CD4-positive, alpha-beta memory T cell (primary cell): ENCODE measurements at regions not wholly inside any gene's neighbourhood (a gene's known extent, or its start where the extent isn't known, plus 50 kb on each side); places are given as distances from the start of the nearest gene placed in this dataset.

Experiments
- CTCF ChIA-PET: fragments of 350-600 bp; sonication (Branson Sonifier 250); formaldehyde crosslinking; loops from one replicate; lab custom pipeline; 2021; ENCODE audit warnings: inconsistent platforms; ENCODE audit not compliant: partially characterized antibody; lab: Charles Lee
- POLR2A ChIA-PET: fragments of 350-600 bp; sonication (Branson Sonifier 250); formaldehyde crosslinking; loops from one replicate; lab custom pipeline; 2021; ENCODE audit not compliant: partially characterized antibody; lab: Charles Lee
- DNase-seq, 5 donors: peaks; one replicate each; pipeline versions ENCODE4 v3.0.0 to v3.0.0-alpha.2; 2020 to 2022; ENCODE audit warnings: mixed read lengths in 1 of 5
- H3K27ac ChIP-seq: one replicate; pipeline ENCODE4 v1.7.0; 2013; ENCODE audit warnings: low read depth, low read length
- H3K27me3 ChIP-seq: 2 replicates; pipeline ENCODE4 v1.7.0; 2013; ENCODE audit warnings: mild to moderate bottlenecking, low read length, moderate library complexity; ENCODE audit not compliant: insufficient read depth
- H3K36me3 ChIP-seq: 2 replicates; pipeline ENCODE4 v1.7.0; 2013; ENCODE audit warnings: mild to moderate bottlenecking, low read length, moderate library complexity; ENCODE audit not compliant: insufficient read depth
- H3K4me1 ChIP-seq: 2 replicates; pipeline ENCODE4 v1.7.0; 2013; ENCODE audit warnings: mild to moderate bottlenecking, low read length, moderate library complexity; ENCODE audit not compliant: insufficient read depth
- H3K4me3 ChIP-seq, 2 donors: one replicate each; pipeline ENCODE4 v1.7.0; 2013; ENCODE audit warnings: low read length in 2 of 2, mild to moderate bottlenecking in 1 of 2
- H3K9me3 ChIP-seq, 2 donors: one replicate each; pipeline ENCODE4 v1.7.0; 2013; ENCODE audit warnings: low read length in 2 of 2, control low read depth in 1 of 2; ENCODE audit not compliant: control insufficient read depth in 1 of 2
- H3K27ac Mint-ChIP-seq, 7 donors: one replicate each; pipeline ENCODE4 v1.8.0; 2020 to 2021; ENCODE audit warnings: mixed read lengths in 7 of 7, mild to moderate bottlenecking in 6 of 7, inconsistent platforms in 3 of 7, moderate library complexity in 3 of 7
- H3K27me3 Mint-ChIP-seq, 2 donors: one replicate each; pipeline ENCODE4 v1.8.0; 2020 to 2021; ENCODE audit warnings: mixed read lengths in 2 of 2
- H3K36me3 Mint-ChIP-seq, 2 donors: one replicate each; pipeline ENCODE4 v1.8.0; 2020 to 2021; ENCODE audit warnings: mixed read lengths in 2 of 2, inconsistent platforms in 1 of 2, mild to moderate bottlenecking in 1 of 2
- H3K4me1 Mint-ChIP-seq, 4 donors: one replicate each; pipeline ENCODE4 v1.8.0; 2020 to 2021; ENCODE audit warnings: mixed read lengths in 4 of 4, mild to moderate bottlenecking in 1 of 4
- H3K4me3 Mint-ChIP-seq, 8 donors: one replicate each; pipeline ENCODE4 v1.8.0; 2020 to 2021; ENCODE audit warnings: mixed read lengths in 8 of 8, mild to moderate bottlenecking in 7 of 8, moderate library complexity in 6 of 8, inconsistent platforms in 3 of 8
- H3K9me3 Mint-ChIP-seq, 8 donors: one replicate each; pipeline ENCODE4 v1.8.0; 2020 to 2021; ENCODE audit warnings: mixed read lengths in 8 of 8, mild to moderate bottlenecking in 5 of 8, inconsistent platforms in 3 of 8, moderate library complexity in 1 of 8
- intact Hi-C: fragments of 100-400 bp; cut with micrococcal nuclease; formaldehyde crosslinking; loops from one replicate; pipeline ENCODE4 v1.15.1; 2023

DNA sequence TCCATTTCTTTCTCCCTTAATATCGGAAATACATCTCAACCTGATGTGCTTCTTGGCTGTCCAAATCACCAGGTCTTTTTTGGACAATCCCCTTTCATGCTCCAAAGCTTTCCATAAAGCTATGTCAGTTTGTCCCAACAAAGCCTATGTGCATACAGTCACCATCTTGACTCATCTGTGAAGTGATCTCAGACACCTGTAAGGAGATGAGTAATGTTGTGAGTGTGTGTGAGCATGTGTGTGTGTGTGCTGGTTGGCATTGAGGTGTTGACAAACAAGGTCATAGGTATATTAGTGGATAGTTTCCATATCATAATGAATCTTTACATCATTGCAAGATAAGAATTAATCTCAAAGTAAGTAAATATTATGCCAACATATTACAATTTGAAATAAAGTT, 1243.3 kb upstream of the SEL1L start:
- ChIA-PET POLR2A (no interaction called here), CTCF (no interaction called here)
- peaks cover 0 to 4% of the 10 kb centered on the region in 2 donors for H3K9me3 ChIP-seq
- Mint-ChIP-seq H3K4me1 (no peaks in the 10 kb centered on the region), H3K27me3 (no peaks in the 10 kb centered on the region), H3K27ac (no peak overlapping the region), H3K4me3 (no peak overlapping the region), H3K36me3 (no peaks in the 10 kb centered on the region), H3K9me3 (peaks cover 0 to 27% (median 11%) of the 10 kb centered on the region in 8 donors)
- intact Hi-C loops, result no loop called here
- H3K36me3 ChIP-seq, result no peaks in the 10 kb centered on the region
- H3K4me3 ChIP-seq, result no peak overlapping the region
- H3K27me3 ChIP-seq, result no peaks in the 10 kb centered on the region
- H3K27ac ChIP-seq, result no peak overlapping the region
- H3K4me1 ChIP-seq, result no peaks in the 10 kb centered on the region
- no peak for DNase-seq

DNA sequence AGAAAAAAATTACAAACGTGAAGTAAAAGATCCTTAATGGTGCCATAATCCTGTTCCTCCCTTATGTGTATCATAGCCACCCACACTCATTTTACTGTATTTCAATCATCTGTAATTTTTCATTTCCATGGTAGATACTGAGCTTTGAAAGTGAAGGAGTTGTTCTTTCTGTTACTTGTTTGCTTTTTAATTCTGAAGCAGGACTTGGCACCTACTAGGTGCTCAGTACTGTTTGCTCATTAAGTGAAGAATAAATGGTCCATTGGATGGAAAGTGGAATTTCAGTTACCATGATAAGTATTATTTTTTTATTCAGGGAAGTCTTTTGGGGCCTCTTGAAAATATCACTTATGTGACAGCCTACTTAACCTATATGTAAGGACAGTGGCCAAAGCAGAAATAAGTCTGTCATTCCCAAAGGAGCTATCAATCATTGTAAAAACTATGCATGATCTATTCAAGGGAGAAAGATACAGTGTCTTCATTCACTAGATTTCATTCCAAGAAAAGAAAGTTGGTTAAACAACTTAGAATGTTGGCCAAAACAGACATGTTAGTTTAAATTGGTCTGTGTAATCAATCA, 1244.4 kb upstream of the SEL1L start:
- H3K4me3 Mint-ChIP-seq, result no peak overlapping the region
- POLR2A ChIA-PET, result no interaction called here

DNA sequence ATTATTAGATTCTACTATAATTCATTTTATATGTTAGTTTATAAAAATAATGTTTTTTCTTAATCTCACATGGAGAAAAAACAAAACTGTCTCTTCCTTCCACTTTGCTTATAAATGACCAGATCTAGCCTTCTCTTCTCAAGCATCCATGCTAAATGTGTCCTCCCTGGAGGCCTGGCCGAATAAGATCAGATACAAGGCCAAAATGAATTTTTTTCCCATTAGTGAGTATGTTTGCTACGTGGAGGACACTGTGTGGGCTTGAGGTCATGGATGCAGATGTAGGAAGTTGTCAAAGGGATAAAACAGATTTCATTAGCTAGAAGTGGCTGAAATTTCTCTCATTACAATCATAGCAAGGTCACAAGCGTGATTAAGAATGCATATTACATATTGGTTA, 1244.9 kb upstream of the SEL1L start:
- Mint-ChIP-seq H3K9me3 (peaks cover 0 to 35% (median 9%) of the 10 kb centered on the region in 8 donors), H3K4me1 (no peaks in the 10 kb centered on the region), H3K27me3 (no peaks in the 10 kb centered on the region), H3K27ac (no peak overlapping the region), H3K36me3 (no peaks in the 10 kb centered on the region), H3K4me3 (no peak overlapping the region)
- H3K4me3 ChIP-seq, result no peak overlapping the region
- POLR2A ChIA-PET, result no interaction called here
- CTCF ChIA-PET, result no interaction called here
- no peak overlapping the region for H3K27ac ChIP-seq
- no peaks in the 10 kb centered on the region for H3K4me1 ChIP-seq
- H3K36me3 ChIP-seq, result no peaks in the 10 kb centered on the region
- H3K27me3 ChIP-seq, result no peaks in the 10 kb centered on the region
- peaks cover 0 to under 1% of the 10 kb centered on the region in 2 donors for H3K9me3 ChIP-seq
- intact Hi-C loops, result no loop called here
- no peak for DNase-seq

More for the DNA sequence above, 1244.4 kb upstream of the SEL1L start:
- Histone ChIP-seq H3K27me3 (no peaks in the 10 kb centered on the region), H3K4me1 (no peaks in the 10 kb centered on the region), H3K36me3 (no peaks in the 10 kb centered on the region), H3K9me3 (peaks cover 0 to 4% of the 10 kb centered on the region in 2 donors), H3K4me3 (no peak overlapping the region), H3K27ac (no peak overlapping the region)
- CTCF ChIA-PET, result no interaction called here
- peaks cover 0 to 32% (median 9%) of the 10 kb centered on the region in 8 donors for H3K9me3 Mint-ChIP-seq
- no peaks in the 10 kb centered on the region for H3K36me3 Mint-ChIP-seq
- H3K27me3 Mint-ChIP-seq, result no peaks in the 10 kb centered on the region
- no peak overlapping the region for H3K27ac Mint-ChIP-seq
- DNase-seq, result no peak
- intact Hi-C loops, result no loop called here
- H3K4me1 Mint-ChIP-seq, result no peaks in the 10 kb centered on the region

DNA sequence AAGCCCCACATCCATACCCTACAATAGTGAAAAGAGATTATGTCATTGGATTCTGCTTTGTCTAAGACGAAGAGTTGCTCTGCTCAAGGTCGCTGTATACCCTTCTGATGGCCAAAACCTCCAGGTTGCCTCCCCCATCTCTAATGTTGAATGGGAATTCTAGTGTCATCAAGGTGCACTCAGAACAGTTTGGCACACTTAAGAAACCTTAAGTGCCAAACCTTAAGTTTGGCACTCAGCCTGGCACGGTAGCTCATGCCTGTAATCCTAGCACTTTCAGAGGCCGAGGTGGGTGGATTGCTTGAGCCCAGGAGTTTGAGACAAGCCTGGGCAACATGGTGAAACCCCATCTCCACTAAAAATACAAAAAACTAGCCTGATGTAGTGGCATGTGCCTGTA, 1245.6 kb upstream of the SEL1L start:
- intact Hi-C loops, result no loop called here
- Mint-ChIP-seq H3K9me3 (peaks cover 0 to 35% (median 9%) of the 10 kb centered on the region in 8 donors), H3K27ac (no peak overlapping the region), H3K27me3 (no peaks in the 10 kb centered on the region), H3K4me3 (no peak overlapping the region), H3K36me3 (no peaks in the 10 kb centered on the region), H3K4me1 (no peaks in the 10 kb centered on the region)
- no peaks in the 10 kb centered on the region for H3K9me3 ChIP-seq
- H3K27ac ChIP-seq, result no peak overlapping the region
- POLR2A ChIA-PET, result no interaction called here
- no peaks in the 10 kb centered on the region for H3K4me1 ChIP-seq
- DNase-seq, result no peak
- CTCF ChIA-PET, result no interaction called here
- no peak overlapping the region for H3K4me3 ChIP-seq
- H3K36me3 ChIP-seq, result no peaks in the 10 kb centered on the region
- H3K27me3 ChIP-seq, result no peaks in the 10 kb centered on the region

DNA sequence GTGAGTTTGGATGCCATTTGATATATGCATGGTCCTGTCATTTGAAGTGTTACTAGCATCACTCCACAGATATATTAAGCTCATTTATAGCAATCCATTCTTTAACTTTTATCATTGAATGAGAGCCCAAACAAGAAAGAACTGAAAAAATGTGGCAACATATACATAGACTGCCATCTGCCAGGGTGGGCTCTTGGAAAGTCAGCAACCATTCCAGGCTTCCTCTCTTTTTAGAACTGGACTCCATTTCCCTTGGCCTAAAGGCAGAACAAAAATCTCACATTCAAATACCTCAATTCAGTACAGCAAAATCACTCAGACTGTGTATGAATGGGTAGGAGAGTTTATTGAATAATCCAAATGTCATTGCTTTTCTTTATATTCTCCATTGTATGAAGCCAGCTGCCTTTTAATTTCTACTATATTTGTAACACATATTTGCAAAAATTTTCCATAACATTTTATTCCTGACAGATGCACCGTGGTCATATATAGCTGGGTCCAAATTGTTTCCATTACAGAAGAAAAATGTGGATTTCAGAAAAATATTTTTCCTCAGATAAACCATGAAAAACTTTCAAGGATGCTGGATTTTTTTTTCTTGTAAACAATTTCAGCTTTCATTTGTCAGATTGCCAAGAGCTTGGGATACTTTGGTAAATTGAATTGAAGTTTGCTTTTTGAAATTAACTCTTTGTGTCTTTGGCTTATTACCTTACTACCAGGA, 1252.3 kb upstream of the SEL1L start:
- Histone ChIP-seq H3K27ac (no peak overlapping the region), H3K36me3 (no peaks in the 10 kb centered on the region), H3K9me3 (no peaks in the 10 kb centered on the region), H3K27me3 (no peaks in the 10 kb centered on the region), H3K4me1 (no peaks in the 10 kb centered on the region), H3K4me3 (no peak overlapping the region)
- ChIA-PET CTCF (no interaction called here), POLR2A (no interaction called here)
- Mint-ChIP-seq H3K27me3 (no peaks in the 10 kb centered on the region), H3K9me3 (peaks cover 0 to 26% (median 9%) of the 10 kb centered on the region in 8 donors), H3K27ac (no peak overlapping the region), H3K36me3 (no peaks in the 10 kb centered on the region), H3K4me3 (no peak overlapping the region), H3K4me1 (no peaks in the 10 kb centered on the region)
- intact Hi-C loops, result no loop called here
- no peak for DNase-seq

DNA sequence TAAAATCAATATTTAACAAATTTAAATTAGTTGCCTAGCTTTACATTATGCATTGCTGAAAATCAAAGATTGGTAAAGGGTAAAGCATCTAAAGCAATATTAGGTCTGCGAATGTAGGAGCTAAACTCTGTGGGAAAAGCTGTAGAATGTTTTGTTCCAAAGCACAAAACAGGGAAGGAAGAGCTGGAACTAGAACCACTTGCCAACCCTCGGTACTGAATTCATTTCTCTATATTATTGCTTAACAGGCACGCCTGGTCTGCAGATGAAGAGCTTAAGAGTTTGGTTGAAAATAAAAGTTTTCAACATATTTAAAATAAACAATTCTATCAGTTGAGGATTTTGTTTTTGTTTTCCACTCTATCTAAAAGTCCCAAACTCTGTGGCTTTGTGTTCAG, 1252.8 kb upstream of the SEL1L start:
- H3K9me3 Mint-ChIP-seq, result peaks cover 0 to 20% (median 8%) of the 10 kb centered on the region in 8 donors
- Histone ChIP-seq H3K9me3 (no peaks in the 10 kb centered on the region), H3K36me3 (no peaks in the 10 kb centered on the region), H3K4me3 (no peak overlapping the region), H3K4me1 (no peaks in the 10 kb centered on the region), H3K27ac (no peak overlapping the region), H3K27me3 (no peaks in the 10 kb centered on the region)
- ChIA-PET CTCF (no interaction called here), POLR2A (no interaction called here)
- intact Hi-C loops, result no loop called here
- H3K36me3 Mint-ChIP-seq, result no peaks in the 10 kb centered on the region
- no peak overlapping the region for H3K4me3 Mint-ChIP-seq
- no peaks in the 10 kb centered on the region for H3K4me1 Mint-ChIP-seq
- H3K27ac Mint-ChIP-seq, result no peak overlapping the region
- DNase-seq, result no peak
- no peaks in the 10 kb centered on the region for H3K27me3 Mint-ChIP-seq

DNA sequence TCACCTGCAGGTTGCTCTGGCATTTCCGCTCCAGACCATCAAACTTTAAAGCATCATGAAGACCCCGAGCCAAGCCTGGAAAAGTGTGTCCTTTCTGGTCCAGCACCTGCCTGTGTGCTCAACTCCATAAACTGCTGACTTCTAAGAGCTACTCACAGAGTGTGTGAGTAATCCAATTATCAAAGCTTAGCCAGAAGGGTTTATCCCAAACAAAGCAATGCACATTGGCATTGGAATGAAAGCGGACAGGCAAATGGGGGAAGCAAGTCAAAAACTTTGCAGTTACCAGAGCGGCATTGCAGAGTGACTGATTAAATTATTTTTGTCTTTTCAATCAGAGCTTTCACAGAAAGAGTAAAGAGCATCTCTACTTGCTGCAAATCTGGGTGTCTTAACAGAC, 1262.4 kb upstream of the SEL1L start:
- Mint-ChIP-seq H3K4me1 (no peaks in the 10 kb centered on the region), H3K27me3 (no peaks in the 10 kb centered on the region), H3K36me3 (no peaks in the 10 kb centered on the region), H3K9me3 (peaks cover 0 to 13% (median 7%) of the 10 kb centered on the region in 8 donors), H3K27ac (no peak overlapping the region), H3K4me3 (no peak overlapping the region)
- POLR2A ChIA-PET, result no interaction called here
- no peak for DNase-seq
- peaks cover 0 to under 1% of the 10 kb centered on the region in 2 donors for H3K9me3 ChIP-seq
- CTCF ChIA-PET, result no interaction called here
- intact Hi-C loops, result no loop called here
- no peaks in the 10 kb centered on the region for H3K27me3 ChIP-seq
- no peak overlapping the region for H3K27ac ChIP-seq
- H3K4me3 ChIP-seq, result no peak overlapping the region
- no peaks in the 10 kb centered on the region for H3K36me3 ChIP-seq
- H3K4me1 ChIP-seq, result no peaks in the 10 kb centered on the region
